ENCODE measurements at regions not wholly inside any gene's neighbourhood (a gene's known extent, or its start where the extent isn't known, plus 50 kb on each side); places are given as distances from the start of the nearest gene placed in this dataset.

DNA sequence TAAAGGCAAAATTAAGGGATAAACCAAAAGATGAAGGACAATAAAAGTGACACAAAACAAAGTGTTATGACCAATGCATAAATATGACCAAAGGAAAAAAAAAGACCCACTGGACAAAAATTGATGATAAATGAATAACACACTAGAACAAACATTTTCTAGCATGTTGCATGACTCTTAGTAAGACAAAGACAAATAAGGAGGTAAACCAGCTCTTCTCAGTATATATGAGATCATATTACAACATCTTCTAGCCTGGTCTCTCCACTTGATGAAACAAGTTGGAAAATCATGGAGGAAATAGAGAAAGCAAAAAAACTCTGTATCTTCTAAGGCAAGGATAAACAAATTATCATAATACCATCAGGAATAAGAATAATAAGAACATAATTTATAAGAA, 163.9 kb upstream of the GBE1 start:
- no peak overlapping the region for H2AFZ ChIP-seq (ENCODE audit: insufficient read depth, low read length, poor library complexity)
- no peaks in the 10 kb centered on the region for H3K79me2 ChIP-seq (ENCODE audit: control insufficient read depth, insufficient read depth, low read length, poor library complexity)
- no peak overlapping the region for H2BK120ac ChIP-seq (ENCODE audit: insufficient read depth, low read length, poor library complexity)
- H2BK5ac ChIP-seq (ENCODE audit: low read depth, low read length, poor library complexity): no peak overlapping the region
- DNase-seq: no peak
- no peaks in the 10 kb centered on the region for H3K36me3 ChIP-seq (ENCODE audit: control insufficient read depth in 1 of 2, insufficient read depth in 2 of 2, low read length in 2 of 2)
- no peak overlapping the region for H3K9ac ChIP-seq (ENCODE audit: low read length)
- H3K4me2 ChIP-seq (ENCODE audit: low read length): no peak overlapping the region
- no peak overlapping the region for H3K23ac ChIP-seq (ENCODE audit: low read length)
- no peaks in the 10 kb centered on the region for H3K9me3 ChIP-seq (ENCODE audit: insufficient read depth, low read depth, low read length)
- no peak overlapping the region for H2BK12ac ChIP-seq (ENCODE audit: low read length)
- H3K27me3 ChIP-seq (ENCODE audit: insufficient read depth, low read length): no peaks in the 10 kb centered on the region
- H2AK5ac ChIP-seq (ENCODE audit: low read length): no peak overlapping the region
- no peak overlapping the region for H3K18ac ChIP-seq (ENCODE audit: low read length)
- no peak overlapping the region for H4K8ac ChIP-seq (ENCODE audit: low read depth, low read length)
- H3K4me1 ChIP-seq (ENCODE audit: control insufficient read depth in 1 of 2, insufficient read depth in 2 of 2, low read length in 2 of 2): no peaks in the 10 kb centered on the region
- no peak overlapping the region for H3K4ac ChIP-seq (ENCODE audit: low read depth, low read length)
- H3K79me1 ChIP-seq (ENCODE audit: low read length): no peaks in the 10 kb centered on the region
- H3K27ac ChIP-seq (ENCODE audit: low read depth, low read length): no peak overlapping the region
- no peak overlapping the region for H4K12ac ChIP-seq (ENCODE audit: low read depth, low read length)
- no peak overlapping the region for H3K14ac ChIP-seq (ENCODE audit: low read length)
- H3K4me3 ChIP-seq (ENCODE audit: low read depth, low read length): no peak overlapping the region
- H4K91ac ChIP-seq (ENCODE audit: low read depth, low read length): no peak overlapping the region

DNA sequence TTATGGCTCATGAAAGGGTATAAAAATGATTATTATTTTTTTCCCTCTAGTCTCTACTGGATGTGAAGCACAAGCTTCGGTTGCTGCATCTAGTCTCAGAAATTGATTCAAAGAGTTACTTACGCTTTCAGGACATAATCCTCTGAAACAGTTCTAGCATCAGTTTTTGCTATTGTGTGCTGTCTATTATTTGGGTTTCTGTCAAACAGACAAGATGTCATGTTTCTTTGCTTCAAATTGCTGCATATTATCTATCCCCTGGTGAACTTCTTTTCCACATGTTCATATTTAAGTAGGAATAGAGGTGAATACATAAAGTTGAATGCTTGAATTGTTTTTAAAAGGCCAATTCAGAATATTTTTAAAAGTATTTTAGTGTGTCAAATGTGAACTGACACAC, 161.6 kb upstream of the GBE1 start:
- no peak overlapping the region for H3K18ac ChIP-seq (ENCODE audit: low read length)
- no peaks in the 10 kb centered on the region for H3K79me2 ChIP-seq (ENCODE audit: control insufficient read depth, insufficient read depth, low read length, poor library complexity)
- DNase-seq: no peak
- H3K36me3 ChIP-seq (ENCODE audit: control insufficient read depth in 1 of 2, insufficient read depth in 2 of 2, low read length in 2 of 2): no peaks in the 10 kb centered on the region
- H3K4me2 ChIP-seq (ENCODE audit: low read length): no peak overlapping the region
- no peak overlapping the region for H3K4me3 ChIP-seq (ENCODE audit: low read depth, low read length)
- H3K79me1 ChIP-seq (ENCODE audit: low read length): no peaks in the 10 kb centered on the region
- no peak overlapping the region for H4K8ac ChIP-seq (ENCODE audit: low read depth, low read length)
- no peak overlapping the region for H2BK5ac ChIP-seq (ENCODE audit: low read depth, low read length, poor library complexity)
- H2AK5ac ChIP-seq (ENCODE audit: low read length): no peak overlapping the region
- H3K23ac ChIP-seq (ENCODE audit: low read length): no peak overlapping the region
- H4K12ac ChIP-seq (ENCODE audit: low read depth, low read length): no peak overlapping the region
- no peak overlapping the region for H4K91ac ChIP-seq (ENCODE audit: low read depth, low read length)
- H3K4me1 ChIP-seq (ENCODE audit: control insufficient read depth in 1 of 2, insufficient read depth in 2 of 2, low read length in 2 of 2): no peaks in the 10 kb centered on the region
- no peak overlapping the region for H3K14ac ChIP-seq (ENCODE audit: low read length)
- H3K9me3 ChIP-seq (ENCODE audit: insufficient read depth, low read depth, low read length): no peaks in the 10 kb centered on the region
- no CpG with 5 or more reads among the region's 2 CpGs for WGBS (ENCODE audit: extremely low coverage, insufficient coverage, insufficient read length)
- H3K9ac ChIP-seq (ENCODE audit: low read length): no peak overlapping the region
- no peak overlapping the region for H3K4ac ChIP-seq (ENCODE audit: low read depth, low read length)
- no peak overlapping the region for H2BK12ac ChIP-seq (ENCODE audit: low read length)
- no peak overlapping the region for H2AFZ ChIP-seq (ENCODE audit: insufficient read depth, low read length, poor library complexity)
- no peaks in the 10 kb centered on the region for H3K27me3 ChIP-seq (ENCODE audit: insufficient read depth, low read length)
- no peak overlapping the region for H3K27ac ChIP-seq (ENCODE audit: low read depth, low read length)
- H2BK120ac ChIP-seq (ENCODE audit: insufficient read depth, low read length, poor library complexity): no peak overlapping the region

GRCh38 chr3:81922404-81922803, 161.0 kb upstream of the GBE1 start:
- no peak overlapping the region for H2BK120ac ChIP-seq (ENCODE audit: insufficient read depth, low read length, poor library complexity)
- H3K18ac ChIP-seq (ENCODE audit: low read length): no peak overlapping the region
- H3K4me3 ChIP-seq (ENCODE audit: low read depth, low read length): no peak overlapping the region
- H3K9ac ChIP-seq (ENCODE audit: low read length): no peak overlapping the region
- no peak overlapping the region for H3K14ac ChIP-seq (ENCODE audit: low read length)
- no peak overlapping the region for H2BK12ac ChIP-seq (ENCODE audit: low read length)
- H3K4me1 ChIP-seq (ENCODE audit: control insufficient read depth in 1 of 2, insufficient read depth in 2 of 2, low read length in 2 of 2): no peaks in the 10 kb centered on the region
- no peaks in the 10 kb centered on the region for H3K79me1 ChIP-seq (ENCODE audit: low read length)
- no peak overlapping the region for H4K8ac ChIP-seq (ENCODE audit: low read depth, low read length)
- no peak overlapping the region for H2BK5ac ChIP-seq (ENCODE audit: low read depth, low read length, poor library complexity)
- no peak overlapping the region for H3K4ac ChIP-seq (ENCODE audit: low read depth, low read length)
- H4K12ac ChIP-seq (ENCODE audit: low read depth, low read length): no peak overlapping the region
- no peak for DNase-seq
- H3K23ac ChIP-seq (ENCODE audit: low read length): no peak overlapping the region
- no peak overlapping the region for H3K4me2 ChIP-seq (ENCODE audit: low read length)
- no peak overlapping the region for H2AK5ac ChIP-seq (ENCODE audit: low read length)
- H3K79me2 ChIP-seq (ENCODE audit: control insufficient read depth, insufficient read depth, low read length, poor library complexity): no peaks in the 10 kb centered on the region
- H2AFZ ChIP-seq (ENCODE audit: insufficient read depth, low read length, poor library complexity): no peak overlapping the region
- no peak overlapping the region for H4K91ac ChIP-seq (ENCODE audit: low read depth, low read length)
- no peaks in the 10 kb centered on the region for H3K36me3 ChIP-seq (ENCODE audit: control insufficient read depth in 1 of 2, insufficient read depth in 2 of 2, low read length in 2 of 2)
- H3K27ac ChIP-seq (ENCODE audit: low read depth, low read length): no peak overlapping the region
- no peaks in the 10 kb centered on the region for H3K27me3 ChIP-seq (ENCODE audit: insufficient read depth, low read length)
- H3K9me3 ChIP-seq (ENCODE audit: insufficient read depth, low read depth, low read length): no peaks in the 10 kb centered on the region
- WGBS (ENCODE audit: extremely low coverage, insufficient coverage, insufficient read length): no CpG with 5 or more reads among the region's 1 CpG

DNA sequence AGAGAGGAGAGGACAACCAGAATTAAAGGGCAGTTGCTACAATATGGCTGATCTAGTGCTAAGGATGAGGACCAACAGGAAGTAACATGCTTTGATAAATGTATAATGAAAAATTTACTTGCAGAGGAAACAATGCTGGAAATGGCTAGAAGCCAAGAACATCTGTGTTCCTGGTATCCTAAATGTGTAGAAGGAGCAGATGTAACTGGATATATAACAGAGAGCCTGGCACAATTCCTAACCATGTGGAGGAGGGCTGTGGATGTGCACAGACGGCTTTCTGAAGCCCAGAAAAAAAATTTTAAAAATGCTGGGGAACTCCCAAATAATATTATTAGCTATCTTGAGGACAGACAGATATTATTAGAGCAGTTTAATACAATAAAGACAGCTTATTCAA, 159.4 kb upstream of the GBE1 start:
- H3K14ac ChIP-seq (ENCODE audit: low read length): no peak overlapping the region
- no peak overlapping the region for H3K23ac ChIP-seq (ENCODE audit: low read length)
- no peak overlapping the region for H4K91ac ChIP-seq (ENCODE audit: low read depth, low read length)
- H2AK5ac ChIP-seq (ENCODE audit: low read length): no peak overlapping the region
- no peak overlapping the region for H3K9ac ChIP-seq (ENCODE audit: low read length)
- no peaks in the 10 kb centered on the region for H3K9me3 ChIP-seq (ENCODE audit: insufficient read depth, low read depth, low read length)
- no peaks in the 10 kb centered on the region for H3K79me1 ChIP-seq (ENCODE audit: low read length)
- H2BK120ac ChIP-seq (ENCODE audit: insufficient read depth, low read length, poor library complexity): no peak overlapping the region
- no peak overlapping the region for H3K27ac ChIP-seq (ENCODE audit: low read depth, low read length)
- H3K4me1 ChIP-seq (ENCODE audit: control insufficient read depth in 1 of 2, insufficient read depth in 2 of 2, low read length in 2 of 2): no peaks in the 10 kb centered on the region
- H3K4ac ChIP-seq (ENCODE audit: low read depth, low read length): no peak overlapping the region
- no peak overlapping the region for H4K12ac ChIP-seq (ENCODE audit: low read depth, low read length)
- H3K18ac ChIP-seq (ENCODE audit: low read length): no peak overlapping the region
- no peak overlapping the region for H2AFZ ChIP-seq (ENCODE audit: insufficient read depth, low read length, poor library complexity)
- H3K79me2 ChIP-seq (ENCODE audit: control insufficient read depth, insufficient read depth, low read length, poor library complexity): no peaks in the 10 kb centered on the region
- no peak overlapping the region for H2BK12ac ChIP-seq (ENCODE audit: low read length)
- H3K27me3 ChIP-seq (ENCODE audit: insufficient read depth, low read length): no peaks in the 10 kb centered on the region
- H3K36me3 ChIP-seq (ENCODE audit: control insufficient read depth in 1 of 2, insufficient read depth in 2 of 2, low read length in 2 of 2): no peaks in the 10 kb centered on the region
- no peak for DNase-seq
- WGBS (ENCODE audit: extremely low coverage, insufficient coverage, insufficient read length): no CpG with 5 or more reads among the region's 1 CpG
- H2BK5ac ChIP-seq (ENCODE audit: low read depth, low read length, poor library complexity): no peak overlapping the region
- H3K4me2 ChIP-seq (ENCODE audit: low read length): no peak overlapping the region
- H3K4me3 ChIP-seq (ENCODE audit: low read depth, low read length): no peak overlapping the region
- H4K8ac ChIP-seq (ENCODE audit: low read depth, low read length): no peak overlapping the region

DNA sequence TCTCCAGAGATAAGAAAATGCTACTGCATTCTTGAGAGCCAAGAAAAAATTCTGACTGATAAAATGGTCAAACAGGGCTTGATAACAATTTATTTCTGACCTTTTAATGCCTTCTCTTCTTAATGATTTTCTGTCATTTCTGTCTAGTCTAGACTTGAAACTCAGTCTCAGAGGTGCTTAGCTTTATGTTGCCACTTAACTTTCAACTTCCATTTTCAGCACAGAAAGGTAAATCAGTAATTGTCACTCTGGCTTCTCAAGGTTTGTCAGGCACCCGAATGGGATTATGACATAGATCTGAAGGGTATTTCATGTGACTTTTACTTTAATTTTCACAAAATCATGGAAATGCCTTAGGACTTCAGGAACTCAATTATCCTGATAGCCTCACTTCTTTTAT, 155.4 kb upstream of the GBE1 start:
- Histone ChIP-seq H3K9ac (ENCODE audit: low read length) (no peak overlapping the region), H3K18ac (ENCODE audit: low read length) (no peak overlapping the region), H2BK12ac (ENCODE audit: low read length) (no peak overlapping the region), H3K4me3 (ENCODE audit: low read depth, low read length) (no peak overlapping the region), H3K79me2 (ENCODE audit: control insufficient read depth, insufficient read depth, low read length, poor library complexity) (no peaks in the 10 kb centered on the region), H3K36me3 (ENCODE audit: control insufficient read depth in 1 of 2, insufficient read depth in 2 of 2, low read length in 2 of 2) (no peaks in the 10 kb centered on the region), H3K27ac (ENCODE audit: low read depth, low read length) (no peak overlapping the region), H3K4me1 (ENCODE audit: control insufficient read depth in 1 of 2, insufficient read depth in 2 of 2, low read length in 2 of 2) (no peaks in the 10 kb centered on the region), H2AK5ac (ENCODE audit: low read length) (no peak overlapping the region), H3K23ac (ENCODE audit: low read length) (no peak overlapping the region), H3K4ac (ENCODE audit: low read depth, low read length) (no peak overlapping the region), H4K8ac (ENCODE audit: low read depth, low read length) (no peak overlapping the region), H2BK5ac (ENCODE audit: low read depth, low read length, poor library complexity) (no peak overlapping the region), H3K79me1 (ENCODE audit: low read length) (no peaks in the 10 kb centered on the region), H4K12ac (ENCODE audit: low read depth, low read length) (no peak overlapping the region), H3K4me2 (ENCODE audit: low read length) (no peak overlapping the region), H2AFZ (ENCODE audit: insufficient read depth, low read length, poor library complexity) (no peak overlapping the region), H4K91ac (ENCODE audit: low read depth, low read length) (no peak overlapping the region), H3K14ac (ENCODE audit: low read length) (no peak overlapping the region), H3K27me3 (ENCODE audit: insufficient read depth, low read length) (no peaks in the 10 kb centered on the region), H2BK120ac (ENCODE audit: insufficient read depth, low read length, poor library complexity) (no peak overlapping the region), H3K9me3 (ENCODE audit: insufficient read depth, low read depth, low read length) (no peaks in the 10 kb centered on the region)
- no peak for DNase-seq
- WGBS (ENCODE audit: extremely low coverage, insufficient coverage, insufficient read length): no CpG with 5 or more reads among the region's 1 CpG

All from trophoblast cell (in vitro differentiated cells and primary cell).